ENCODE measurements at regions not wholly inside any gene's neighbourhood (a gene's known extent, or its start where the extent isn't known, plus 50 kb on each side); places are given as distances from the start of the nearest gene placed in this dataset.

GRCh38 chr10:105982735-105983134 lies 1181.8 kb downstream of the SORCS1 start:
- DNase-seq (ENCODE audit: low spot score) = no peak

- DNase-seq (ENCODE audit: low spot score) = no peak
Measured at GRCh38 chr10:105981679-105982078, 1182.8 kb downstream of the SORCS1 start.

GRCh38 chr10:105974803-105975456 lies 1189.6 kb downstream of the SORCS1 start:
- peak; percentile 6 for DNase-seq (ENCODE audit: low spot score)

- DNase-seq (ENCODE audit: low spot score) = no peak
Measured at GRCh38 chr10:105973902-105974301, 1190.6 kb downstream of the SORCS1 start.

- DNase-seq (ENCODE audit: low spot score) = no peak
Measured at GRCh38 chr10:105973360-105973759, 1191.1 kb downstream of the SORCS1 start.

GRCh38 chr10:105971460-105971859 lies 1193.0 kb downstream of the SORCS1 start:
- no peak for DNase-seq (ENCODE audit: low spot score)

GRCh38 chr10:105969884-105970377 lies 1194.6 kb downstream of the SORCS1 start:
- DNase-seq (ENCODE audit: low spot score) = no peak

GRCh38 chr10:105968666-105969065 lies 1195.8 kb downstream of the SORCS1 start:
- DNase-seq (ENCODE audit: low spot score) = no peak

- no peak for DNase-seq (ENCODE audit: low spot score)
Measured at GRCh38 chr10:105967256-105967655, 1197.2 kb downstream of the SORCS1 start.

GRCh38 chr10:105965141-105965540 lies 1199.4 kb downstream of the SORCS1 start:
- DNase-seq (ENCODE audit: low spot score) = no peak

- DNase-seq (ENCODE audit: low spot score) = no peak
Measured at GRCh38 chr10:105964009-105964408, 1200.5 kb downstream of the SORCS1 start.

- no peak for DNase-seq (ENCODE audit: low spot score)
Measured at GRCh38 chr10:105963334-105963884, 1201.1 kb downstream of the SORCS1 start.

- DNase-seq (ENCODE audit: low spot score) = no peak
Measured at GRCh38 chr10:105956550-105956949, 1208.0 kb downstream of the SORCS1 start.

GRCh38 chr10:105953861-105954260 lies 1210.6 kb downstream of the SORCS1 start:
- DNase-seq (ENCODE audit: low spot score) = no peak

GRCh38 chr10:105953056-105953455 lies 1211.5 kb downstream of the SORCS1 start:
- no peak for DNase-seq (ENCODE audit: low spot score)

- no peak for DNase-seq (ENCODE audit: low spot score)
Measured at GRCh38 chr10:105952153-105952552, 1212.4 kb downstream of the SORCS1 start.

- DNase-seq (ENCODE audit: low spot score) = peak; percentile 6
Measured at GRCh38 chr10:105950410-105950809, 1214.1 kb downstream of the SORCS1 start.

GRCh38 chr10:105949721-105950120 lies 1214.8 kb downstream of the SORCS1 start:
- DNase-seq (ENCODE audit: low spot score) = no peak

- no peak for DNase-seq (ENCODE audit: low spot score)
Measured at GRCh38 chr10:105925045-105925785, 1239.3 kb downstream of the SORCS1 start.

- no peak for DNase-seq (ENCODE audit: low spot score)
Measured at GRCh38 chr10:105921348-105921747, 1243.2 kb downstream of the SORCS1 start.

- DNase-seq (ENCODE audit: low spot score) = no peak
Measured at GRCh38 chr10:105914432-105914831, 1250.1 kb downstream of the SORCS1 start.

GRCh38 chr10:105908701-105909100 lies 1255.8 kb downstream of the SORCS1 start:
- DNase-seq (ENCODE audit: low spot score) = no peak

- DNase-seq (ENCODE audit: low spot score) = no peak
Measured at GRCh38 chr10:105885495-105885894, 1244.4 kb downstream of the SORCS3 start.
